ENCODE measurements at regions not wholly inside any gene's neighbourhood (a gene's known extent, or its start where the extent isn't known, plus 50 kb on each side); places are given as distances from the start of the nearest gene placed in this dataset.

DNA sequence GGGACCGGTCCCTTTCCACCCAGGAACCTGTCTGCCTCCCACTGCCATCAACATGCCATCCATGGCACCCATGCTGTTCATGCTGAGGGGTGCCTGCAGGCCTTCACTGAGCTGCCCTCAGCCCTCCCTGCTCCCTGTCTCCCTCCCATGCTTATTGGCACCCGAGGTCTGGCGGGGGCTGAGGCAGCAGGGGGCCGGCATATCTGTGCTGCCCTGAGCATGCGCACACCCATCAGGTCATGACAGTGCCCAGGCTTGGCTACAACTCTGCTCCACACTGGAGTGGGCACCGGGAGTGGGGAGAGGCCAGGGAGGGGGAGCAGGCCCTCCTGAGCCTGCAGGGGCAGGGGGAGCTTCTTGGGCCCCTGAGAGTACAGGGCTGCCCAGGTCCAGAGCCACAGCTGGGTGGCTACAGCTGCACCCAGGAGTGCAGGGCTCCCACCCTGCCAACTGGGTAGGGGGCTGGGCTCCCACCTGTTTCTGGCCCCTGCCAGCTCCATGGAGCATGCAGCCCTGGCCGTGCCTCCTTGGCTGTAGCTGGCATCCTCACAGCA, 395.8 kb upstream of the DMD start:
- intact Hi-C loops (cut with DNase I) = no loop called here
- no peak for DNase-seq (ENCODE audit: low spot score)

DNA sequence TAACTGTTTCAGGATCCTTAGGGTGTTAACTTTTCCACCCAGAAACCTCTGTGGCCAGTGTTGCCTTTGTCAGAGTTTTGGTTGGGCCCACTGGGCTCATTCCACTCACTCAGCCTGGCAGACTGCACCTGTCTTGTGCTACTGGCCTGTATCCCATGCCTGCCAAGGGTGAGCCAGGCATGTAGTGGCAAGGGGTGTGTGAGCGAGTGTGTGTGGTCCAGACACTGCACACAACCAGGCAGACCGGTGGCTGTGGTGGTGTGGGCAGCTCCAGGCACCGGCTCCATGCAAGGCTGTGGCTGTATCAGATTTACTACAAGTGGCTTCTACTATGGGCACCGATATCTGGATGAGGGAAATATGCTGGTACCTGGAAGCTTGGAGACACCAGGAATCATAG, 394.6 kb upstream of the DMD start:
- peak; percentile 68 for DNase-seq (ENCODE audit: low spot score)
- intact Hi-C loops (cut with DNase I) = no loop called here

DNA sequence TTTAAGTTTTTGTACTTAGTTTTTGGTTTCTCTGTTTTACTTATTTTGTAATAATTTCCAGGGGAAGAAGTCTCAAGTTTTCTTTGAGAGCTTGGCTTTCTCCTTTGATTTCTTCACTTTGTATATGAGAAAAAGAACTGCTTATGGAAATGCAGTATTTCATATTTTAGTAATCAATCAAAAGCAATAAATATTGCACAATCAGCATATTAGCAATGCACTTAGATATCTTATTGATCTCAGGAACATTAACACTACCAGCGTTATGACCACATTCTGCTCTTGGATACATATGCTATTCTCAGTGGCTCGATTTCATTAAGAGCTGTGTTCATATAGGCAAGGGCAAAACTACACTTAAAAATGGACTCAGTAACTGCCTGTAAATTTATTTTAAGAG, 381.0 kb upstream of the DMD start:
- intact Hi-C loops (cut with DNase I) = no loop called here
- DNase-seq (ENCODE audit: low spot score) = no peak

DNA sequence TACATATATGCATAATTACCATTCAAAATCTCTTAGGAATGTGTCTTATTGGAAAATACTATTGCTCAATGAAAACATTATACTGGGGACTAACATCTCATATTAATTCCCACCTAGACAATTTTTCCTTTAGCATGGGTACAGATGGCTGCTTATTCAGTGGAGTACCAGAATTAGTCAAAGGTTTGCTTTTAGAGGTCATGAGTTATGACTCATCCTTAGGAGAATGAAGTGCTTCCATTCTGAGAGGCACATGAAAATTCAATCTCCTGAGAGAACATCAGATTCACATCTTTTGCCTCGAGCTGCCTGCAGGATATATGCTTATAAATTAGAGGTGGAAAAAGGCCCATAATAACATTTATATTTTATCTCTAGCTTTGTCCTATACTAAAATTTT, 378.0 kb upstream of the DMD start:
- intact Hi-C loops (cut with DNase I) = no loop called here
- DNase-seq (ENCODE audit: low spot score) = no peak

DNA sequence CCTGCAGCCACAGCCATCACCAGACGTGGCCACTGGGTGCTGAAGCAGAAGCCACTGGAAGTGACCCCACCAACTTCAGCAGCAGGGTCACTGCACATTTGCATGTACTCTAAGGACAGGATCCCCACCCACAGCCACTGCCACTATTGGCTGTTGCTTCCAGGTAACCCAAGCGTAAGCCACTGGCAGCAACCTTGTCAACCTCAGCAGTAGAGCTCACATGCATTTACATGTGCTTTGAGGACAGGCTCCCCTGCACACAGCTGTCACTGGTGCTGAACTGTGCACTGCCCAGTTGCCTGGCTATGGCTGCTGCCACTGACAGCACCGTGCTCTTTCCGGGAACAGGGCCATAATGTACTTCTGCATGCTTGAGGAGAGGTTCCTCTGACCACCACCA, 332.4 kb upstream of the DMD start:
- intact Hi-C loops (cut with DNase I) = no loop called here
- peak; percentile 58 for DNase-seq (ENCODE audit: low spot score)
